ENCODE measurements at regions not wholly inside any gene's neighbourhood (a gene's known extent, or its start where the extent isn't known, plus 50 kb on each side); places are given as distances from the start of the nearest gene placed in this dataset.

DNA sequence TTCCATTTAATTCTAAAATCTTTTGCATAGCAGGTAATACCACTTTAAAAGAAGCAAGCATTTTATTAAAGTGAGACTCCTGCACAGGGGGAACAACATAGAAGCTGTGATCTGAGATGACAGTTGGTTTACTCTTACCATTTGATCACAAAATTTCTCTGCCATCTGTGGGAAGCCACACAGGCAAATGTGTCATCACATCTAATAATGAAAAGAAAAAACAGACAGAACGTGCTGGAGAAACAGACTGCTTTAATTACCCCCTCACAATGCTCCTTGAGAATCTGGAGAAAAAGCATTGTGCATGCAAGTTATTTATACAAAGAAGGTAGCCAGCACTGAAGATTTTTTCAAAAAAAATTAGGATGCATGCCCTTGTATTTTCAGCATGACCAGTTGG, 165.2 kb upstream of the PTER start:
- H4K8ac ChIP-seq (ENCODE audit: low read length) = no peak overlapping the region
- DNase-seq = no peak
- H2BK120ac ChIP-seq (ENCODE audit: low read depth, low read length) = no peak overlapping the region
- H4K91ac ChIP-seq (ENCODE audit: low read length) = no peak overlapping the region
- no peak overlapping the region for H3K4me3 ChIP-seq (ENCODE audit: insufficient read depth in 1 of 2, low read depth in 1 of 2, low read length in 2 of 2)
- no peak overlapping the region for H3K4me2 ChIP-seq (ENCODE audit: low read length, poor library complexity, severe bottlenecking)
- H3K27me3 ChIP-seq (ENCODE audit: control insufficient read depth in 1 of 2, insufficient read depth in 1 of 2, low read length in 2 of 2) = no peaks in the 10 kb centered on the region
- no peak overlapping the region for H2BK12ac ChIP-seq (ENCODE audit: low read length in 2 of 2)
- no peak overlapping the region for H3K4ac ChIP-seq (ENCODE audit: low read depth in 1 of 2, low read length in 2 of 2)
- no CpG with 5 or more reads among the region's 1 CpG for WGBS
- no peaks in the 10 kb centered on the region for H3K36me3 ChIP-seq (ENCODE audit: control insufficient read depth in 1 of 2, insufficient read depth in 2 of 2, low read depth in 1 of 2, low read length in 2 of 2)
- no peak overlapping the region for H3K14ac ChIP-seq (ENCODE audit: low read length in 2 of 2)
- H3K23ac ChIP-seq (ENCODE audit: low read length in 2 of 2) = no peak overlapping the region
- H2BK15ac ChIP-seq (ENCODE audit: low read depth, poor library complexity, severe bottlenecking) = no peak overlapping the region
- no peak overlapping the region for H3K18ac ChIP-seq (ENCODE audit: low read depth in 1 of 2, low read length in 2 of 2)
- H3K9ac ChIP-seq (ENCODE audit: low read length) = no peak overlapping the region
- H3K9me3 ChIP-seq (ENCODE audit: control insufficient read depth, low read length) = peaks cover 23% of the 10 kb centered on the region
- no peak overlapping the region for H2AFZ ChIP-seq (ENCODE audit: low read depth, low read length)
- no peaks in the 10 kb centered on the region for H3K79me1 ChIP-seq (replicated peaks; ENCODE audit: low read length, poor library complexity, severe bottlenecking)
- H2BK5ac ChIP-seq (ENCODE audit: low read depth, low read length, poor library complexity, severe bottlenecking) = no peak overlapping the region
- H2AK5ac ChIP-seq (ENCODE audit: low read length, severe bottlenecking) = no peak overlapping the region
- no peaks in the 10 kb centered on the region for H3K4me1 ChIP-seq (ENCODE audit: control insufficient read depth, insufficient read depth, low read depth, low read length)
- H3K27ac ChIP-seq (ENCODE audit: low read length, poor library complexity, severe bottlenecking) = no peak overlapping the region

DNA sequence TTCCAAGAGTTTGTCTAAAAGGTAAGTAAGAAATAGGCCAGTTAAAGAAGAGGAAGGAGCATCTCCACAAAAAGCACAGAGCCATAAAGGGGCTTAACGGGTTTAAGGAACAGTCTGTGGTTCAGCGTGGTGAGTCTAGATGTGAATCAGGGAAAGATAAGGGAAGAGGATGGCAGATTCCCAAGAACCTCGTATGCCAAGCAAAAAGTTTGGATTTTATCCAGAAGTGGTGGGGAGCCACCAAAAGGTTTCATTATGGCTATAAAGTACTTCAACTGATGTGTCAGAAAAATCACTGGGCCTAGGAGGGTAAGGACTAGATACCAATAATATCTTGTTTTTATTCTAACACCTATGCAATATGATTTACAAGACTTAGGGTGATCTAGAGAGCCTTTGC, 161.9 kb upstream of the PTER start:
- H3K14ac ChIP-seq (ENCODE audit: low read length in 2 of 2) = no peak overlapping the region
- no peak overlapping the region for H4K8ac ChIP-seq (ENCODE audit: low read length)
- no peak overlapping the region for H2BK120ac ChIP-seq (ENCODE audit: low read depth, low read length)
- H3K9ac ChIP-seq (ENCODE audit: low read length) = no peak overlapping the region
- no peak overlapping the region for H2AK5ac ChIP-seq (ENCODE audit: low read length, severe bottlenecking)
- H3K79me1 ChIP-seq (replicated peaks; ENCODE audit: low read length, poor library complexity, severe bottlenecking) = no peaks in the 10 kb centered on the region
- no peak overlapping the region for H3K4ac ChIP-seq (ENCODE audit: low read depth in 1 of 2, low read length in 2 of 2)
- H2BK5ac ChIP-seq (ENCODE audit: low read depth, low read length, poor library complexity, severe bottlenecking) = no peak overlapping the region
- no peaks in the 10 kb centered on the region for H3K4me1 ChIP-seq (ENCODE audit: control insufficient read depth, insufficient read depth, low read depth, low read length)
- no peak overlapping the region for H3K23ac ChIP-seq (ENCODE audit: low read length in 2 of 2)
- no peak for DNase-seq
- no peak overlapping the region for H3K18ac ChIP-seq (ENCODE audit: low read depth in 1 of 2, low read length in 2 of 2)
- H2BK15ac ChIP-seq (ENCODE audit: low read depth, poor library complexity, severe bottlenecking) = no peak overlapping the region
- H3K4me3 ChIP-seq (ENCODE audit: insufficient read depth in 1 of 2, low read depth in 1 of 2, low read length in 2 of 2) = no peak overlapping the region
- peaks cover 19% of the 10 kb centered on the region for H3K9me3 ChIP-seq (ENCODE audit: control insufficient read depth, low read length)
- no peak overlapping the region for H3K27ac ChIP-seq (ENCODE audit: low read length, poor library complexity, severe bottlenecking)
- H3K27me3 ChIP-seq (ENCODE audit: control insufficient read depth in 1 of 2, insufficient read depth in 1 of 2, low read length in 2 of 2) = no peaks in the 10 kb centered on the region
- no peaks in the 10 kb centered on the region for H3K36me3 ChIP-seq (ENCODE audit: control insufficient read depth in 1 of 2, insufficient read depth in 2 of 2, low read depth in 1 of 2, low read length in 2 of 2)
- H4K91ac ChIP-seq (ENCODE audit: low read length) = no peak overlapping the region
- WGBS = 74% methylated on average over 3 of the region's 3 CpGs
- H3K4me2 ChIP-seq (ENCODE audit: low read length, poor library complexity, severe bottlenecking) = no peak overlapping the region
- H2BK12ac ChIP-seq (ENCODE audit: low read length in 2 of 2) = no peak overlapping the region
- no peak overlapping the region for H2AFZ ChIP-seq (ENCODE audit: low read depth, low read length)

DNA sequence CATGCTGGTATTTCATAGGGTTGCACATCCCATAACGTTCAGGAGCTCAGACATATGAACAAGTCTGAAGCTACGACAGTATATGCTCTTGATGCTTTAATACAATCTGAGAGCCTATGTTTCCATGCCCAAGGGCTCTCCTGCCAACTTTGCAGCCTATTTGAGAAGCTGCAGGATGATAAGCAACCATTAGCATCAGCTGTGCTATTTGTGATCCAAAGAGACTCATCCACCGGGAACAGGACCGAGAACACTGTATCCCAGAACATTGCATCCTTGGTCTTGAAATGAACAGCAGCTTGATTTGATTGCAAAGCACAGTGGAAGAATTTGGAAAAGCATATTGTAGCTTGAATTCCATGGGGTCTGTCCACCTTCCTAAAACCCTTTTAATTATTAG, 156.2 kb upstream of the PTER start:
- no peak overlapping the region for H3K4ac ChIP-seq (ENCODE audit: low read depth in 1 of 2, low read length in 2 of 2)
- H2BK12ac ChIP-seq (ENCODE audit: low read length in 2 of 2) = no peak overlapping the region
- no peak overlapping the region for H3K4me3 ChIP-seq (ENCODE audit: insufficient read depth in 1 of 2, low read depth in 1 of 2, low read length in 2 of 2)
- no peak overlapping the region for H4K91ac ChIP-seq (ENCODE audit: low read length)
- 79% methylated on average over 4 of the region's 4 CpGs for WGBS
- no peak overlapping the region for H3K14ac ChIP-seq (ENCODE audit: low read length in 2 of 2)
- no peak overlapping the region for H2AK5ac ChIP-seq (ENCODE audit: low read length, severe bottlenecking)
- H4K8ac ChIP-seq (ENCODE audit: low read length) = no peak overlapping the region
- no peak overlapping the region for H3K9ac ChIP-seq (ENCODE audit: low read length)
- no peak overlapping the region for H3K18ac ChIP-seq (ENCODE audit: low read depth in 1 of 2, low read length in 2 of 2)
- no peak overlapping the region for H3K27ac ChIP-seq (ENCODE audit: low read length, poor library complexity, severe bottlenecking)
- H3K4me2 ChIP-seq (ENCODE audit: low read length, poor library complexity, severe bottlenecking) = no peak overlapping the region
- H3K9me3 ChIP-seq (ENCODE audit: control insufficient read depth, low read length) = peaks cover 33% of the 10 kb centered on the region
- H3K27me3 ChIP-seq (ENCODE audit: control insufficient read depth in 1 of 2, insufficient read depth in 1 of 2, low read length in 2 of 2) = no peaks in the 10 kb centered on the region
- H2BK120ac ChIP-seq (ENCODE audit: low read depth, low read length) = no peak overlapping the region
- H3K4me1 ChIP-seq (ENCODE audit: control insufficient read depth, insufficient read depth, low read depth, low read length) = no peaks in the 10 kb centered on the region
- H2BK5ac ChIP-seq (ENCODE audit: low read depth, low read length, poor library complexity, severe bottlenecking) = no peak overlapping the region
- no peak overlapping the region for H2BK15ac ChIP-seq (ENCODE audit: low read depth, poor library complexity, severe bottlenecking)
- no peak overlapping the region for H3K23ac ChIP-seq (ENCODE audit: low read length in 2 of 2)
- no peak overlapping the region for H2AFZ ChIP-seq (ENCODE audit: low read depth, low read length)
- no peak for DNase-seq
- H3K36me3 ChIP-seq (ENCODE audit: control insufficient read depth in 1 of 2, insufficient read depth in 2 of 2, low read depth in 1 of 2, low read length in 2 of 2) = no peaks in the 10 kb centered on the region
- H3K79me1 ChIP-seq (replicated peaks; ENCODE audit: low read length, poor library complexity, severe bottlenecking) = no peaks in the 10 kb centered on the region

DNA sequence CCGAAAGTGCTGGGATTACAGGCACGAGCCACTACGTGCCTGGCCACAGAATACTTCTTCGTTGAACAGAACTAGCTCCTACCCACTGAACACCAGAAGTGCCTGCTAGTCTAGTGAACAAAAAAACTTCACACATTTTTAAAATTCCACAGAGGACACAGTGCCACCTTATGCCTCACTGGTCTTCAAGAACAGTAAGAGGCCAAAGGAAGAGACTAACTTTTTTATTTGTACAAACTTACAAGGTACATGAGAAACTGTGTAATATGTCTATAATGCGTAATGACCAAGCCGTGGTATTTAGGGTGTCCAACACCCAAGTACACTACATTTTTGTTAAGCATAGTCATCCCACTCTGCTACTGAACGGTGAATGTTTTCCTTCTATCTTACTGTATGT, 144.4 kb upstream of the PTER start:
- Histone ChIP-seq H4K91ac (ENCODE audit: low read length) (no peak overlapping the region), H2AFZ (ENCODE audit: low read depth, low read length) (no peak overlapping the region), H3K4ac (ENCODE audit: low read depth in 1 of 2, low read length in 2 of 2) (no peak overlapping the region), H3K18ac (ENCODE audit: low read depth in 1 of 2, low read length in 2 of 2) (no peak overlapping the region), H3K36me3 (ENCODE audit: control insufficient read depth in 1 of 2, insufficient read depth in 2 of 2, low read depth in 1 of 2, low read length in 2 of 2) (no peaks in the 10 kb centered on the region), H3K9me3 (ENCODE audit: control insufficient read depth, low read length) (no peaks in the 10 kb centered on the region), H2AK5ac (ENCODE audit: low read length, severe bottlenecking) (no peak overlapping the region), H3K79me1 (replicated peaks; ENCODE audit: low read length, poor library complexity, severe bottlenecking) (no peaks in the 10 kb centered on the region), H3K27me3 (ENCODE audit: control insufficient read depth in 1 of 2, insufficient read depth in 1 of 2, low read length in 2 of 2) (no peaks in the 10 kb centered on the region), H3K27ac (ENCODE audit: low read length, poor library complexity, severe bottlenecking) (no peak overlapping the region), H3K4me2 (ENCODE audit: low read length, poor library complexity, severe bottlenecking) (no peak overlapping the region), H3K4me1 (ENCODE audit: control insufficient read depth, insufficient read depth, low read depth, low read length) (no peaks in the 10 kb centered on the region), H3K9ac (ENCODE audit: low read length) (no peak overlapping the region), H2BK5ac (ENCODE audit: low read depth, low read length, poor library complexity, severe bottlenecking) (no peak overlapping the region), H2BK120ac (ENCODE audit: low read depth, low read length) (no peak overlapping the region), H3K14ac (ENCODE audit: low read length in 2 of 2) (no peak overlapping the region), H3K4me3 (ENCODE audit: insufficient read depth in 1 of 2, low read depth in 1 of 2, low read length in 2 of 2) (no peak overlapping the region), H4K8ac (ENCODE audit: low read length) (no peak overlapping the region), H2BK15ac (ENCODE audit: low read depth, poor library complexity, severe bottlenecking) (no peak overlapping the region), H3K23ac (ENCODE audit: low read length in 2 of 2) (no peak overlapping the region), H2BK12ac (ENCODE audit: low read length in 2 of 2) (no peak overlapping the region)
- WGBS = 79% methylated on average over 7 of the region's 7 CpGs
- DNase-seq = no peak
